ENCODE measurements at regions not wholly inside any gene's neighbourhood (a gene's known extent, or its start where the extent isn't known, plus 50 kb on each side); places are given as distances from the start of the nearest gene placed in this dataset.

- H3K4ac ChIP-seq (replicated peaks; ENCODE audit: insufficient read length, low read depth, low read length): no peak overlapping the region
- H3K23ac ChIP-seq (ENCODE audit: insufficient read length): no peak overlapping the region
- H3K36me3 ChIP-seq (ENCODE audit: control insufficient read depth in 2 of 4, insufficient read depth in 4 of 4, low read length in 3 of 4): no peaks in the 10 kb centered on the region
Measured at GRCh38 chr2:56801214-56801613, 617.4 kb downstream of the CCDC85A start.

More at GRCh38 chr2:56801214-56801613, 617.4 kb downstream of the CCDC85A start:
- TF ChIP-seq EZH2 (IDR thresholded peaks at IDR 0.05; ENCODE audit: low read depth, low read length, severe bottlenecking) (no peak), POU5F1 (IDR thresholded peaks at IDR 0.05; ENCODE audit: low read depth, low read length) (no peak), TEAD4 (IDR thresholded peaks at IDR 0.05; ENCODE audit: low read depth, low read length) (no peak), BRCA1 (IDR thresholded peaks at IDR 0.05; ENCODE audit: low read depth, low read length) (no peak), SIN3A (conservative IDR thresholded peaks at IDR 0.05 in 1 of 2, IDR thresholded peaks at IDR 0.05 in 1 of 2; ENCODE audit: low read depth in 1 of 2, low read length in 2 of 2) (no peak), SIX5 (IDR thresholded peaks at IDR 0.05; ENCODE audit: low read depth, low read length) (no peak), SP1 (IDR thresholded peaks at IDR 0.05; ENCODE audit: low read depth, low read length) (no peak), POLR2A (IDR thresholded peaks at IDR 0.05; ENCODE audit: control extremely low read depth in 1 of 2, low read depth in 2 of 2, low read length in 2 of 2) (no peak), SP2 (IDR thresholded peaks at IDR 0.05; ENCODE audit: low read length) (no peak), KDM5A (IDR thresholded peaks at IDR 0.05; ENCODE audit: low read length) (no peak)
- TF ChIP-seq, protein P1, sequence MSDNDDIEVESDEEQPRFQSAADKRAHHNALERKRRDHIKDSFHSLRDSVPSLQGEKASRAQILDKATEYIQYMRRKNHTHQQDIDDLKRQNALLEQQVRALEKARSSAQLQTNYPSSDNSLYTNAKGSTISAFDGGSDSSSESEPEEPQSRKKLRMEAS (IDR thresholded peaks at IDR 0.05): no peak
- H4K8ac ChIP-seq (ENCODE audit: extremely low read depth, insufficient read depth, low read length): no peak overlapping the region
- no peaks in the 10 kb centered on the region for H3K4me1 ChIP-seq (replicated peaks in 1 of 4; ENCODE audit: control insufficient read depth in 3 of 4, insufficient read depth in 4 of 4, low read length in 3 of 4)
- H2AK5ac ChIP-seq (ENCODE audit: low read depth, low read length): no peak overlapping the region
- POLR2A ChIA-PET (ENCODE audit: partially characterized antibody): no interaction called here
- H3K27me3 ChIP-seq (replicated peaks in 1 of 4; ENCODE audit: control insufficient read depth in 3 of 4, extremely low read depth in 1 of 4, insufficient read depth in 3 of 4, low read length in 3 of 4): no peaks in the 10 kb centered on the region
- H4K91ac ChIP-seq (replicated peaks; ENCODE audit: insufficient read length, low read length): no peak overlapping the region
- CTCF ChIA-PET (ENCODE audit: partially characterized antibody): interaction anchor here (1.7 kb wide), 1 partner anchor 12 kb away, joined by 7 read pairs; no protein-coding TSS in a partner anchor
- H3K56ac ChIP-seq (replicated peaks; ENCODE audit: insufficient read length, low read depth, low read length): no peak overlapping the region
- no peak overlapping the region for H3K9ac ChIP-seq (replicated peaks in 1 of 4; ENCODE audit: extremely low read depth in 1 of 4, low read depth in 3 of 4, low read length in 3 of 4)
- no peaks in the 10 kb centered on the region for H3K79me2 ChIP-seq (ENCODE audit: control insufficient read depth in 1 of 2, insufficient read depth in 2 of 2, low read length in 2 of 2)
- H3K14ac ChIP-seq (ENCODE audit: insufficient read length): no peak overlapping the region
- H4K5ac ChIP-seq (ENCODE audit: insufficient read length, low read depth, low read length): no peak overlapping the region
- no peak overlapping the region for H3K4me2 ChIP-seq (ENCODE audit: insufficient read depth in 1 of 2, low read depth in 2 of 2, low read length in 2 of 2)
- no peak overlapping the region for H3K27ac ChIP-seq (ENCODE audit: low read depth, low read length)
- H3K79me1 ChIP-seq (ENCODE audit: low read depth, low read length): no peaks in the 10 kb centered on the region
- H2BK5ac ChIP-seq (ENCODE audit: low read depth, low read length): no peak overlapping the region
- no peak overlapping the region for H3K18ac ChIP-seq (ENCODE audit: extremely low read depth, low read length)
- WGBS, 2 experiments (ENCODE audit: extremely low coverage in 1 of 2, insufficient coverage in 1 of 2, insufficient read length in 1 of 2, insufficient replicate concordance in 2 of 2, low coverage in 1 of 2, low lambda C conversion rate in 2 of 2, missing lambda C conversion rate in 1 of 2): 90% methylated on average over 2 of the region's 2 CpGs; no CpG with 5 or more reads in 1 of the 2 experiments
- no peaks in the 10 kb centered on the region for H3K9me3 ChIP-seq (ENCODE audit: insufficient read depth in 2 of 2, low read depth in 1 of 2, low read length in 1 of 2)
- no peak overlapping the region for H2AFZ ChIP-seq (ENCODE audit: low read length)
- DNase-seq (ENCODE audit: low read depth in 1 of 2, low spot score in 2 of 2) (no peak), FAIRE-seq (no peak)
- no peak overlapping the region for H2BK20ac ChIP-seq (ENCODE audit: low read length)
- no peak overlapping the region for H3K4me3 ChIP-seq (ENCODE audit: extremely low read depth in 1 of 4, insufficient read depth in 2 of 4, low read depth in 3 of 4, low read length in 4 of 4)
- no peak overlapping the region for H2BK12ac ChIP-seq (ENCODE audit: low read depth, low read length)
- no peak overlapping the region for H2BK120ac ChIP-seq (replicated peaks; ENCODE audit: low read depth, low read length)
- H3K23me2 ChIP-seq (ENCODE audit: low read depth, low read length): no peaks in the 10 kb centered on the region
- H2BK15ac ChIP-seq (ENCODE audit: low read length): no peak overlapping the region
- H4K20me1 ChIP-seq (replicated peaks in 1 of 2; ENCODE audit: control insufficient read depth in 1 of 2, insufficient read depth in 2 of 2, low read length in 2 of 2): no peaks in the 10 kb centered on the region

All from H1 (cell line).